Natural killer cell (primary cell): ENCODE measurements at regions not wholly inside any gene's neighbourhood (a gene's known extent, or its start where the extent isn't known, plus 50 kb on each side); places are given as distances from the start of the nearest gene placed in this dataset.

ENCODE experiments used
- ATAC-seq, 3 donors: fragments of 150-1000 bp in 2 of 3; fragments of 200-7000 bp in 1 of 3; cut with Tn5 transposase; 1 replicate in 1 of 3; 2 replicates in 2 of 3; pipeline ENCODE4 v1.10.0; 2021; ENCODE audit warnings: mild to moderate bottlenecking in 2 of 3, moderate library complexity in 2 of 3
- DNase-seq, 2 donors: peaks; one replicate each; pipeline versions ENCODE4 v3.0.0 to v3.0.0-alpha.2; 2013 to 2021; ENCODE audit warnings: mixed read lengths in 1 of 2
- H3K27ac ChIP-seq: one replicate; pipeline ENCODE4 v1.5.1; 2013; ENCODE audit warnings: mild to moderate bottlenecking, low read length
- H3K27me3 ChIP-seq: one replicate; pipeline ENCODE4 v1.6.1; 2013; ENCODE audit warnings: low read length; ENCODE audit not compliant: control insufficient read depth, insufficient read depth
- H3K36me3 ChIP-seq: one replicate; pipeline ENCODE4 v1.6.1; 2013; ENCODE audit warnings: low read length; ENCODE audit not compliant: control insufficient read depth, insufficient read depth
- H3K4me1 ChIP-seq: one replicate; pipeline ENCODE4 v1.6.1; 2013; ENCODE audit warnings: low read length; ENCODE audit not compliant: control insufficient read depth, insufficient read depth
- H3K4me3 ChIP-seq: one replicate; pipeline ENCODE4 v1.5.1; 2013; ENCODE audit warnings: low read length
- H3K9me3 ChIP-seq: one replicate; pipeline ENCODE4 v1.6.1; 2013; ENCODE audit warnings: low read length; ENCODE audit not compliant: control insufficient read depth, insufficient read depth
- H3K27ac Mint-ChIP-seq, 2 donors: one replicate each; pipeline ENCODE4 v1.8.0; 2022; ENCODE audit warnings: mild to moderate bottlenecking in 2 of 2, mixed read lengths in 2 of 2, moderate library complexity in 1 of 2
- H3K27me3 Mint-ChIP-seq, 2 donors: one replicate each; pipeline ENCODE4 v1.8.0; 2022; ENCODE audit warnings: low read depth in 2 of 2, mixed read lengths in 2 of 2
- H3K36me3 Mint-ChIP-seq: one replicate; pipeline ENCODE4 v1.8.0; 2022; ENCODE audit warnings: mixed read lengths
- H3K4me1 Mint-ChIP-seq, 2 donors: one replicate each; pipeline ENCODE4 v1.8.0; 2022; ENCODE audit warnings: mixed read lengths in 2 of 2
- H3K4me3 Mint-ChIP-seq: one replicate; pipeline ENCODE4 v1.8.0; 2022; ENCODE audit warnings: mild to moderate bottlenecking, moderate library complexity, mixed read lengths
- H3K9me3 Mint-ChIP-seq, 2 donors: one replicate each; pipeline ENCODE4 v1.8.0; 2022; ENCODE audit warnings: mixed read lengths in 2 of 2
- WGBS: methylation state at CpG from one replicate; pipeline ENCODE4 v1.1.7; 2013; ENCODE audit warnings: missing lambda C conversion rate; ENCODE audit not compliant: insufficient coverage; 5-methylcytosine and 5-hydroxymethylcytosine counted together
- intact Hi-C: fragments of 100-400 bp; cut with micrococcal nuclease; formaldehyde crosslinking; loops from one replicate; pipeline ENCODE4 v1.14.2; 2022
- TF ChIP-seq, protein P1 (sequence below): fragments of 200-600 bp; IDR thresholded peaks from one replicate; pipeline ENCODE4 v1.8.0; 2022; ENCODE audit warnings: antibody characterized with exemption

DNA sequence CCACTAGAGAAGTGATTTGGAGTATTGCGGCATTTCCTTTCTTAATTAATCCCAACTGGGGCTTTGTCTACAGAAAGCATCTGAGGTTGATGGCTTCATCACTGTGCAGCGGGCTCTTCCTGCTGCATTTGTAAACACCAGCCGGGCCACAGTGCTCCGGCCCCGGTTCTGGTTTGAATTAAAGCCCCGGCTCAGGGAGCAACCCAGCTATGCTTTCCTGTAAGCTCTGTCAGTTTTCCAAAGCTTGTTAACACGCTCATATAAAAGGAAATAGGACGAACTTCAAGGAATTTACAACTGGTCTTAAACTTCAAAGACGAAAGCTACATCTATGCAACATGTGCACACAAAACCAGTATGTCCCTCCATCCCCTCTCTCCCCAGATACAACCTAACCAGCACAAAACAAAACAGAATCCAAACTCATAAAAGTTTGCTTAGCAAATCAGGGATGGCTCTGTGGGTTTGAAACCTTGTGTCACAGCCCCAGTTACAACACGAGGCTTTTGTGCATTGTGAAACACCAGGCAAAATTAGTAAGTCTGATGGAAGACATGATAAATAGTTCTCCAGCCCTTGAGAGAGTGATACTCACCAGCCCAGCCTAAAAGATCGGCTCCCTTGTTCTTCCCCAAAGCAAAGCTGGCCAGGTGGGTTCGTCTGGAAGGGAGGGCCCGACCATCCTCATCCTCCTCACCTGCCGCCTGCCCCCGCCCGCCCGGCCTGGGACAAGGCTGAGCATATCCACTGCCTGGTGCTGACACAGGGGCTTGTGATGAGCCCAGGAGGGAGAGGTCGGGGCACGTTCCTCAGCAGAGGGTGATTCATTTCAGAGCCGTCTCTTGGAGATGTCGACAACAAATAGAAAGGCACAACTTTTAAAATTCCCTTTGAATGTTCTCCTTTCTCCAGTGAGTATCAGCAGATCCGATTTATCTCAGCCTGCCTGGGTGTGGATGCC lies 197.9 kb downstream of the TFAP2C start:
- Histone ChIP-seq H3K27me3 (no peaks in the 10 kb centered on the region), H3K27ac (no peak overlapping the region), H3K4me1 (no peaks in the 10 kb centered on the region), H3K9me3 (no peaks in the 10 kb centered on the region), H3K4me3 (no peak overlapping the region), H3K36me3 (no peaks in the 10 kb centered on the region)
- intact Hi-C loops: no loop called here
- TF ChIP-seq, protein P1, sequence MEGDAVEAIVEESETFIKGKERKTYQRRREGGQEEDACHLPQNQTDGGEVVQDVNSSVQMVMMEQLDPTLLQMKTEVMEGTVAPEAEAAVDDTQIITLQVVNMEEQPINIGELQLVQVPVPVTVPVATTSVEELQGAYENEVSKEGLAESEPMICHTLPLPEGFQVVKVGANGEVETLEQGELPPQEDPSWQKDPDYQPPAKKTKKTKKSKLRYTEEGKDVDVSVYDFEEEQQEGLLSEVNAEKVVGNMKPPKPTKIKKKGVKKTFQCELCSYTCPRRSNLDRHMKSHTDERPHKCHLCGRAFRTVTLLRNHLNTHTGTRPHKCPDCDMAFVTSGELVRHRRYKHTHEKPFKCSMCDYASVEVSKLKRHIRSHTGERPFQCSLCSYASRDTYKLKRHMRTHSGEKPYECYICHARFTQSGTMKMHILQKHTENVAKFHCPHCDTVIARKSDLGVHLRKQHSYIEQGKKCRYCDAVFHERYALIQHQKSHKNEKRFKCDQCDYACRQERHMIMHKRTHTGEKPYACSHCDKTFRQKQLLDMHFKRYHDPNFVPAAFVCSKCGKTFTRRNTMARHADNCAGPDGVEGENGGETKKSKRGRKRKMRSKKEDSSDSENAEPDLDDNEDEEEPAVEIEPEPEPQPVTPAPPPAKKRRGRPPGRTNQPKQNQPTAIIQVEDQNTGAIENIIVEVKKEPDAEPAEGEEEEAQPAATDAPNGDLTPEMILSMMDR: no peak
- no peak for ATAC-seq
- H3K27ac Mint-ChIP-seq: no peak overlapping the region
- WGBS: 65% methylated on average over 22 of the region's 22 CpGs
- H3K9me3 Mint-ChIP-seq: no peaks in the 10 kb centered on the region
- no peaks in the 10 kb centered on the region for H3K36me3 Mint-ChIP-seq
- peaks cover 14 to 25% of the 10 kb centered on the region in 2 donors for H3K27me3 Mint-ChIP-seq
- H3K4me1 Mint-ChIP-seq: no peaks in the 10 kb centered on the region
- no peak overlapping the region for H3K4me3 Mint-ChIP-seq
- no peak for DNase-seq

DNA sequence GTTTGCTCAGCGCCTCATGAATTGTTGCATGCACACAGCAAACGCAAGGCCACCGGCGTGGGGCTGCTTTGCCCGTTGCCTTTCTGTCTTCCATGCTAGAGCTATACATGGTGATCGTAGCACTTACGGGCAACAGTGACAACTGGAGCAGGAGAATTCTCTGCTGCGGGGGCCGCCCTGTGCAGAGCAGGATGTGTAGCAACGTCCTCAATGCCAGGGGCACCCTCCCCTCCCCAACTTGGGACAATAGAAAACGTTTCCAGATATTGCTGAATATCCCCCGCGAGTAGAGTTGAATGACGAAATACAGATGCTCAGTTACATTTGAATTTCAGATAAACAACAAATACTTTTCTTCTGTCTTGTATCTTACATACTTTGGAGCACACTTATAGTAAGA lies 198.7 kb downstream of the TFAP2C start:
- no peaks in the 10 kb centered on the region for H3K36me3 Mint-ChIP-seq
- no peak for DNase-seq
- Histone ChIP-seq H3K27me3 (no peaks in the 10 kb centered on the region), H3K27ac (no peak overlapping the region), H3K4me1 (no peaks in the 10 kb centered on the region), H3K9me3 (no peaks in the 10 kb centered on the region), H3K36me3 (no peaks in the 10 kb centered on the region), H3K4me3 (no peak overlapping the region)
- no peaks in the 10 kb centered on the region for H3K4me1 Mint-ChIP-seq
- intact Hi-C loops: no loop called here
- no peak overlapping the region for H3K27ac Mint-ChIP-seq
- no peak overlapping the region for H3K4me3 Mint-ChIP-seq
- WGBS: 72% methylated on average over 14 of the region's 14 CpGs
- peaks cover 16 to 29% of the 10 kb centered on the region in 2 donors for H3K27me3 Mint-ChIP-seq
- TF ChIP-seq, protein P1: no peak
- H3K9me3 Mint-ChIP-seq: no peaks in the 10 kb centered on the region
- no peak for ATAC-seq

DNA sequence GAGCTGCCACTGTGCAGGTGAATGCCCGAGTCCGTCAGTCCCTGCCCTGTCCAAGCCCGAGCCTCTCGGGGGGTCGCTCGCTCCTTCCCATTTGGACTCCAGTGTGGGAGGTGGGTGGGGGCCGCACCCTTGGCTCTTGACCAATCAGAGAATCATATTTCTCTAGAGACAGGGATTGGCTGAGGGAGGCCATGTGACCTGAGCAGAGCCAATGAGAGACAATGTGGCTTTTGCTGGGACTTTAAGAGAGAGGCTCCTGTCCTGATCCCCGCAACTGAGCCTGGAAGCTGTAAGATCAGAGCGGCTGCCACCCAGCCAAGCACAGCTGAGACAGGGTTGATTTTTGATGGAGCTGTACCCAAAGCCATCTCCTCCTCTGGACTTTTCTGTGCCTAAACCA lies 199.3 kb downstream of the TFAP2C start:
- Mint-ChIP-seq H3K27me3 (peaks cover 20 to 36% of the 10 kb centered on the region in 2 donors), H3K4me1 (no peaks in the 10 kb centered on the region), H3K27ac (no peak overlapping the region), H3K36me3 (no peaks in the 10 kb centered on the region), H3K4me3 (no peak overlapping the region), H3K9me3 (no peaks in the 10 kb centered on the region)
- Histone ChIP-seq H3K27ac (no peak overlapping the region), H3K9me3 (no peaks in the 10 kb centered on the region), H3K4me1 (no peaks in the 10 kb centered on the region), H3K27me3 (no peaks in the 10 kb centered on the region), H3K4me3 (no peak overlapping the region), H3K36me3 (no peaks in the 10 kb centered on the region)
- ATAC-seq (no peak), DNase-seq (no peak)
- intact Hi-C loops: no loop called here
- 90% methylated on average over 9 of the region's 9 CpGs for WGBS
- TF ChIP-seq, protein P1: no peak
